ENCODE measurements at regions not wholly inside any gene's neighbourhood (a gene's known extent, or its start where the extent isn't known, plus 50 kb on each side); places are given as distances from the start of the nearest gene placed in this dataset.

DNA sequence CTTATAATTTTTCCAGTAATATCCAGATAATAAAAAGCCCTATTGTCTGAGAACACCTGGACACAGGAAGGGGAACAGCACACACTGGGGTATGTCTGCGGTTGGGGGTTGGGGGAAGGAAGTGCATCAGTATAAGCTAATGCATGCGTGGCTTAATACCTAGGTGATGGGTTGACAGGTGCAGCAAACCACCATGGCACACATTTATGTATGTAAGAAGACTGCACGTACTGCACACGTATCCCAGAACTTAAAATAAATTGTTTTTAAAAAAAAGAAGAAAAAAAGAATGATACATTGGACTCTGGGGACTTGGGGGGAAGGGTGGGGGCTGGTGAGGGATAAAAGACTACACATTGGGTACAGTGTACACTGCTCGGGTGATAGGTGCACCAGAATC lies 144.9 kb upstream of the C1orf174 start:
- DNase-seq (ENCODE audit: low read depth), result no peak

- DNase-seq (ENCODE audit: low read depth), result no peak
Observed at GRCh38 chr1:4045397-4046010, 145.4 kb upstream of the C1orf174 start.

- DNase-seq (ENCODE audit: low read depth), result no peak
Observed at GRCh38 chr1:4046836-4047461, 146.9 kb upstream of the C1orf174 start.

GRCh38 chr1:4047666-4048065 lies 147.6 kb upstream of the C1orf174 start:
- DNase-seq (ENCODE audit: low read depth), result no peak

DNA sequence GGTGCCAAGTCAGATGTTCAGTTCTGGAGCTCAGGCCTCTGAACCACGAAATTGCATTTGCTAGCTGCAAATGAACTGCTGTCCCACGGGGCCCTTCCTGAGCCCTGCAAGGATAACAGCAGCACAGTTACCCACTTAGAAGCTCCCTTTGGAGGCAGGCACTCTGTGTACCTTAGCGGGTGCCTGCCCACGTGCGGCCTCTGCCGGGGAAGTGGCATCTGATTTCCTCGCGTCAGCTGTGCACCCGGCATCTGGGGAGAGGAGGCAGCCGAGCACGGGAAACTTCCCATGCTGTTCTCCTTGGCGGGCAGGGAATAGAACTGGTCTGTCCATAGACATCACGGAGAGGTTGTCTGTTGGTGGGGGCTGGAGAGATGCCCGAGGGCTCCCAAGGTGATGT lies 148.0 kb upstream of the C1orf174 start:
- no peak for DNase-seq (ENCODE audit: low read depth)

GRCh38 chr1:4048921-4049320 lies 148.8 kb upstream of the C1orf174 start:
- no peak for DNase-seq (ENCODE audit: low read depth)

GRCh38 chr1:4050998-4051397 lies 150.9 kb upstream of the C1orf174 start:
- DNase-seq (ENCODE audit: low read depth), result no peak

GRCh38 chr1:4052657-4053056 lies 152.6 kb upstream of the C1orf174 start:
- no peak for DNase-seq (ENCODE audit: low read depth)

DNA sequence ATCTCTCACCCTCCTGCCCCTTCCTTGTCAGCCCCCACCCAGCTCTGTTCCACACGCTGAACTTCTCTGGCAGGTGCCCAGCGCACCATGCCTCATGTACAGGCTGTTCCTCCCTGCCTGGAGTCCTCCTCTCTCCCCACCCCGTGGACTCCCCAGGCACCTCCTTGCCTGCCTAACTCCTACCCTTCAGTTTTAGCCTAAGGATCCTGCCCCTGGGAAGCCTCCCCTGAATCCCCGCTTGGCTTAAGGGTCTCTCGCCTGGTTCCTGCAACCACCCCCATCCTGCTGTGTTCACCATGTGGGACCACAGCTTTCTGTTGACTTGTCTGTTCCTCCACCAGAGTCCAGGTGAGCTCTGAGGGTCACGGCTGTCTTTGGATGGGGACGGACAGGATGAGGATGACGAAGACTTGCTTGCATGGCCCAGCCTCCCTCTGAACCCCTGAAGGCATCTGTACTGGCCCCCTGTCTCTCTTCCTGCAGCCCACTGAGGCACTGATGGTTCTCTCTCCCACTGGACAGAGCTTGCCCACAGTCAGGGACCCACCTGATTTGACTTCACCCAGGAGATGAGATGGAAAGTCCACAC lies 153.2 kb upstream of the C1orf174 start:
- DNase-seq (ENCODE audit: low read depth), result no peak

DNA sequence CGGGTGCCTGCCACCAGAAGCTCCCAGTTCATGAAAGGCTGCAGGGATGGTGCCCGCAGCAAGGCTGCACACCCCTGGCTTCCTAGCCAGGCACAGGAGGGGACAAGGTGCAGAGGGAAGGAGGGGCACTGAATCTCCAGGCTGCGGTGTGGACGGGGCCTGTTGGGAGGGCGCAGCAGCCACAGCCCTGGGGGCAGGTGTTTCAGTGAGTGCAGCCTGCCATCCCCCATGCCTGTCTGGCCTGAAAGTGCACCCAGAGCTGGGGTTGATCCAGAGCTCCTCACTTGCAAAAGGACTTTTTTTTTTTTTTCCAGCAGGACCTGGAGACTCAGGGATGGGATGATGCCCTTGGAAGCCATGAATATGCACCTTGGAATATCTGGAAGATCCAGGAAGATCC lies 153.7 kb upstream of the C1orf174 start:
- no peak for DNase-seq (ENCODE audit: low read depth)

DNA sequence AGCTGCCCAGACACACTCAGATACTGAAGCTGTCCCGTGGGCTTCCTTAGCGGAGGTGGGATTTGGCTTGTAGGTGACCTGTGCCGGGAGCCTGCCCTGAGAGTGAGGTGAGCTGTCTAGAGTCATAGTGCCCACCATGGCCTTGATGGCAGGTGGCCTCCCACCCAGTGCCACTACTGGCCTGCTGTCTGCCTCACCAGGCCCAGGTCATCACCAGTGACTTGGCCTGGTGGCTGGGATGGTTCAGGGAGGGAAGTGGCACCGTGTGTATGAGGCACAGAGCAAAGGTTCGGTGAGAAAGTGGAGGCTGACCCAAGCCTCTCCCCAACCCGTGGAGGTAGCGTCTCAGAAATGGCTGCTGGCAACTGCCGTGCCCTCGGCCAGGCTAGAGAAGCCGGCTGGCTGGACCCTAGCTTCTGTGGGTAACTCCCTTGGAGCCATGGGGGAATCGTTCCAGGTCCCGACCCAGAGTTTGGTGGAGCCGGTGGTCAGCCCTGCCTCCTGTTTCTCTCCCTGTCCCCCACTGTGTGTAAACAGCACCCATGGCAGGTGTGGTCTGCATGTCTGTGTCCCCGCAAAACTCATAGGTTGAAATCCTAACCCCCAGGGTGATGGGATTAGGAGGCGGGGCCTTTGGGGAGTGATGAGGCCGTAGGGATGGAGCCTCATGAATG lies 155.4 kb upstream of the C1orf174 start:
- DNase-seq (ENCODE audit: low read depth), result no peak

DNA sequence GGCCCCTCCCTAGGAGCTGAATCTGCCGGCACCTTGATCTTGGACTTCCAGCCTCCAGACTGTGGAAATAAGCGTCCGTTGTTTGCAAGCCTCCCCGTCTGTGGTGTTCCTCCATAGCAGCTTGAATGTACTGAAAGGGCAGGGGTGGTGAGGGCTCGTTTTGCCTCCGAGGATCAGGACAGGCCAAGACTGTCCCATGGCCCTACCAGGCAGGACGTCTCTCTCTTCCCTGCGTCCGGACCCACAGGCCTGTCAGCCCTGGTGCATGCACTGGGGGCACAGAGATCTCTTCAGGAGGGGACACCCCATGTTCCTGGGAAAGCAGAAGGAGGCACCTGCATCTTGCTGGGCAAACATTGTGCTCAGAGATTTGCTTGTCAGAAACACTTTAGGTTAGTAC lies 156.3 kb upstream of the C1orf174 start:
- no peak for DNase-seq (ENCODE audit: low read depth)

DNA sequence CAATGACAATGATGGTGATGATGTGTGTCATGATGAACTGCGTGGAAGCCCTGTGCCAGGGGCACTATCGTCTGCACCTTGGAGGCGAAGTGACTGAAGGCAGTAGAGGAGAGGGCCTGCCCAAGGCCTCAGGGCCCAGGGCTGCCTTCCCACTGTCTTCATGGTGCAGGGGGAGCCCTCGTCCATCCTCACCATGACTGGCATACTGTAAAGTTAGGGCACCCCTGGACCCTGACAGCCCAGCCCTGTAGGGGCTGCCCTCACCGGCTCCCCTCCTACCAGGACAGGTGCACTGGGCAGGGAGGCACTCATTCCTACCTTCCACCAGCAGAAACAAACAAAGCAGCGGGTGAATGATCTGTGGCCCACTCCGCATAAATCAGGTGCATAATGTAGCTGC lies 156.9 kb upstream of the C1orf174 start:
- no peak for DNase-seq (ENCODE audit: low read depth)

DNA sequence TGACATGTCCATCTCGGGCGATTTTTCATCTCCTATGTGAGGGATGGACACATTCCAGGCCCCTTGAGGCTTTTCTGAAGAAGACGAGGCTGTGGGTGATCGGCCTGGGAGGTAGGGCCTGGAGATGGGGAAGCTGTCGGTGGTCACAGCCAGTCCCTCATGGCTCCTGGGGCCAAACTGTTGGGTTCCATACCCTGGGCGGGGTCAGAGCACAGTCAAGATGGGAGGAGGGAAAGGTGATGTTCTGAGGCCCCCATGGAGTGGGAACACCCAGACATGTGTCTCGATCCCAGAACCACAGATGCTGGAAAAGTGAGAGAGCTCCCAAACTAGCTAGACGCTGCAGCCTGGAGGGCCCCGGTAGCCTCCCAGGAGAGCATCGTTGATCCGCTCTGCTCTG lies 157.5 kb upstream of the C1orf174 start:
- no peak for DNase-seq (ENCODE audit: low read depth)

DNA sequence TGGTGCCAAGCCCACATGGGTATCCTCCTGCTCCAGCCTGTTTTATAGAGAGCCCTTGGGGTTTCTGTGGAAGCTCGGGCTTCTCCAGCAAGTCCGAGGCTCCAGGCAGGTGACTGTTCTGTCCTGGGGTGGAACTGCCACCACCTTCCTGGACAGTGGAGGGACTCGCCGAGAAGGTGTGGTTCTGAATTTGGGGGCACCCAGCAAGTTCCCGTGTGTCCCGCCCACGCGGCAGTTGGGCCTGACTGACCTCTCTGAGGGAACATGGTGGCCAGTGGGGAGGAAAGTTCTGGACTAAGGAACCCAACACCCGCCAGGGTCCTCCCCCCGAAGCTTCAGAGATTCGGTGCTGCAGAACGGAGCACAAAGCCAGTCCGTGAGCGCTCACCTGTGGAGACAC lies 158.1 kb upstream of the C1orf174 start:
- DNase-seq (ENCODE audit: low read depth), result no peak

GRCh38 chr1:4058706-4059105 lies 158.6 kb upstream of the C1orf174 start:
- DNase-seq (ENCODE audit: low read depth), result no peak

DNA sequence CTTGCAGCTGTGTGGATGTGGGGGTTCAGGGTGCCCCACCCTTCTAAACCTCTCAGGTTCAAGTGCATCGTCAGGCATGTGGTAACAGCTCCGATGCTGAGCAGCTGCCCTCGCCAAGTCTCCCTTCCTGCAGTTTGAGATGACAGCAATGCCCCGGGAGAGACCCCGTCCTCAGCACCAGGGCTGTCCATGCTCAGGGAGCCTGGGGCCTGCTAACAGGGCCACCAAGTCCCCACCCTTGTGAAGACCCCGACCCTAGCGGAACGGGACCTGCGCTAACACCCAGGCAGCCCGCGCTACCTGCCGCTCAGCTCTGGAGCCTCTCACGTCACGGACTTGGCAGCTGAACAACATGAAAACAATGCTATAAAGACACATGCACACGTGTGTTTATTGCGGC lies 159.2 kb upstream of the C1orf174 start:
- DNase-seq (ENCODE audit: low read depth), result no peak

GRCh38 chr1:4060850-4061249 lies 160.8 kb upstream of the C1orf174 start:
- no peak for DNase-seq (ENCODE audit: low read depth)

DNA sequence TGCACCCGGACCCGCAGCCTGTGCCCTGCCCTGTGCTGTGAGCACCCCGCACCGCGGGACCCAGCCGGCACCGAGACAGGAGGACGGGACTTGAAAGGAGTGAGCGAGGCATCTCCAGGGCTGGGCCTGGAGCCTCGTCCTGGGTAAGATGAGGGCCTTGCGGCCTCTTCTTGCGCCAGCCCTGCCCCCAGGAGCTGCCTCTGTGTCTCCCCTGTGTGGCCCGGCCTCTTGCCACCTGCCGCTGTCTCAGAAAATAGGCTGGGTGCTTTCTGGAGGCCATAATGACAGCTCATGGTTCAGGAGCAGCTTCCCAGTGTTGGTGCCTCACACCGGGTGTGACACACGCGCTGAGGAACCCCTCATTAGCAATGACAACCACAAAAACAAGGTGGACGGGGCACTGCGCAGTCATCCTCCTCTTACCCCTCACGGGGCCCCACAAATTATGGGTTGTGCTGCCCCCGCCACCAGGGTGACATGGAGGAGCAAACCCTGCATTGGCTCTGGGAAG lies 161.5 kb upstream of the C1orf174 start:
- DNase-seq (ENCODE audit: low read depth), result no peak

DNA sequence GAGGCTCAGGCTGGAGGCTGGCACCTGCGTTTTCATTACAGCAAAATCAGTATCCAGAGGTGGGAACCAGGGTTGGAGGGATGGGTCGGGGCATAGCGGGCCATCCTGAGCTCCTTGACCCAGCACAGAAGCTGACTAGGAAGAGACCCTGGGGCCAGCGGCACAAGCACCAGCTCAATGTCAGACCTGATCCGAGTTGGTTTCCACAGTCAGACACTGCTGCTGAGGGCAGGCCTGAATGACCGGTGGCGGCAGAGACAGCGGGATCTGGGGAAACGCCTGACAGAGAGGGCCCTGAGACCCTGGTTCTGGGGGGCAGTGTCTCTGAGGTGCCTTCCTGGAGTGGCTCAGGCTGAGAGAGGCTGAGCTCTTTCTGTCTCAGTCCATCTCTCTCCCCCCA lies 162.0 kb upstream of the C1orf174 start:
- no peak for DNase-seq (ENCODE audit: low read depth)

DNA sequence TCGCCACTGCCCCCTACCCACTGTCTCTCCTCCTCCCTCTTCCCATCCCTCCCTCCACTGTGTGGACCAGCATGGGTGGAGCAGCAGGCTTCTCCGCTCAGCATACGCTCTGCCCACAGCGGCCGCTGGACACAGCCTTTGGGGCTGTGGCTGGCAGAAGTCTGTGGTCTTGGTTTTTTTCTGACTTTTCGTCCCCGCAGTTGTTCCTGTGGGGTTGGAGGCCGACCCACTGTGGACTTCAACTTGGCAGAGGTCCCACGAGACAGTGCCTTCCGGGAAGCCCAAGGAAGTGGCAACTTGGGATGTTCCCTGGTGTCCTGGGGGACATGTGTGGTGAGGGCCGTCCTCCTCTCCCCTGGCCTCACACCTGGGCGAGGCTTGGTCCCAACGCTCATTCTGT lies 162.5 kb upstream of the C1orf174 start:
- DNase-seq (ENCODE audit: low read depth), result no peak

DNA sequence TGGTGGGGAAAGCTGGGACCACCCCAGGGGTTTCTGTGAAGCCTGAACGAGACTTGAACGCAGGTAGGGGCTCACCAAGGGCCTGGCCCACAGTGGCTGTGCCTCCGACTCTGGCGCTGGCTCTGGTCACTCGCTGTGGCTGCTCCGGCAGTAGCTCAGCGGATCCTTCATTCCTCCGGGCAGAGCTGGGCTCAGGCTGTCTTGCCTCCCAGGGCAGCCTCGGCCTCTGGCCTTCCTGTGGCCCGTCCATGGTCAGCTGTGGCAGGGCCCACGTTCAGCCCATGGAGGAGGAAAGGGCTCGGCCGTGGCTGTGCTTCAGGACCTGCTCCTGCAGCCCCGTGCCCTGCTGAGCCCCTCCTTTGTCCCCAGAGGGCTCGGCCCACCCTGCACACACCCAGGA lies 162.9 kb upstream of the C1orf174 start:
- DNase-seq (ENCODE audit: low read depth), result no peak

GRCh38 chr1:4063516-4063915 lies 163.4 kb upstream of the C1orf174 start:
- DNase-seq (ENCODE audit: low read depth), result no peak

Measured in renal cortical epithelial cell (primary cell).